Upper lobe of left lung (tissue), 6 donors: ENCODE measurements at regions not wholly inside any gene's neighbourhood (a gene's known extent, or its start where the extent isn't known, plus 50 kb on each side); places are given as distances from the start of the nearest gene placed in this dataset.

ENCODE experiments used
- ATAC-seq, 2 donors: fragments of 200-7000 bp; cut with Tn5 transposase; one replicate each; pipeline ENCODE4 v1.9.1; 2022; ENCODE audit warnings: mild to moderate bottlenecking in 2 of 2, moderate library complexity in 2 of 2; ENCODE audit not compliant: low FRiP score in 2 of 2
- DNase-seq, 2 donors: peaks; one replicate each; pipeline ENCODE4 v3.0.0-alpha.2; 2019 to 2020
- H3K27ac ChIP-seq, 4 donors: fragments of 200-600 bp; sonication (generic); one replicate each; pipeline ENCODE4 v1.5.1; 2016 to 2019
- H3K27me3 ChIP-seq, 4 donors: fragments of 200-600 bp; sonication (generic); one replicate each; pipeline ENCODE4 v1.5.1; 2017 to 2019
- H3K36me3 ChIP-seq, 4 donors: fragments of 200-600 bp; sonication (generic); one replicate each; pipeline ENCODE4 v1.5.1; 2016 to 2019
- H3K4me1 ChIP-seq, 4 donors: fragments of 200-600 bp; sonication (generic); one replicate each; pipeline ENCODE4 v1.5.1; 2018 to 2019
- H3K4me3 ChIP-seq, 4 donors: fragments of 200-600 bp; sonication (generic); one replicate each; pipeline ENCODE4 v1.5.1; 2017 to 2019; ENCODE audit warnings: mild to moderate bottlenecking in 2 of 4, moderate library complexity in 1 of 4
- H3K9me3 ChIP-seq, 4 donors: fragments of 200-600 bp; sonication (generic); one replicate each; pipeline ENCODE4 v1.5.1; 2018 to 2019
- EP300 ChIP-seq, 4 donors: sonication (generic); formaldehyde crosslinking; IDR thresholded peaks; one replicate each; pipeline ENCODE4 v1.5.1; 2017; ENCODE audit warnings: antibody characterized with exemption in 4 of 4, control low read depth in 2 of 4
- POLR2A ChIP-seq, 4 donors: fragments of 450-650 bp; IDR thresholded peaks; one replicate each; pipeline ENCODE4 v1.5.1; 2016 to 2017; ENCODE audit warnings: antibody characterized with exemption in 4 of 4, mild to moderate bottlenecking in 2 of 4
- POLR2AphosphoS5 ChIP-seq, 2 donors: sonication (generic); formaldehyde crosslinking; IDR thresholded peaks; one replicate each; pipeline ENCODE4 v1.5.1; 2017; ENCODE audit warnings: antibody characterized with exemption in 2 of 2
- WGBS, 2 donors: methylation state at CpG; one replicate each; pipeline ENCODE4 v1.1.5; 2017 to 2018; 5-methylcytosine and 5-hydroxymethylcytosine counted together
- TF ChIP-seq, protein P1 (sequence below), 6 experiments: fragments of 450-650 bp in 4 of 6; fragments of 200-600 bp in 2 of 6; sonication (generic) in 2 of 6; IDR thresholded peaks; one replicate each; pipeline ENCODE4 v1.5.1; 2016 to 2019; ENCODE audit warnings: antibody characterized with exemption in 6 of 6
- donor health status: DM: no; HTN: no; CAD: no; lungs with moderate emphysema.
- donor health status: DM: no; HTN: yes; CAD: no; lungs with severe emphysema.

DNA sequence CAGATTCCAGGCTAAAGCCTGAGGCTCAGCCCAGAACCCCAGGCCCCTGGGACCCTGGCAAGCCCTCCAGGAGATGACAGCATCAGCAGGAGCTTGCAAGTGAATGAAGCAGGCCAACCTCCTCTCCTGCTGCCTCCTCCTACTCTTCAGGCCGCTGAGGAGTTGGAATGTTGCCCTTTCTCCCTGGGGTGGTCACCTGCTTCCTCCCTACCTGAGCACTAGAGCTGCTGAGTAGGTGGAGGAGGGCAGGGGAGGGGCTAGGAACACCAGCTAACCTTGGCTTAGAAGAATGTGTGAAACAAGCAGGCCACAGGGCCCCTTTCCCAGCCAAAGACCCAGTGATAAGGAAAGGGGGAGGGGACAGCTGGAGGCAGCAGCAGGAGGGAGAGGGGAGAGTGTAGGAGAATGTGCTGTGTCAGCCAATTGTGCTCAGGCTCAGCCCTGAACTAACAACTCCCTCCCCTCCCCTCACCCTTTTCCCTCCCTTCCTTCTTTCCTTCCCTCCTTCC lies 58.0 kb downstream of the PJA1 start:
- H3K27ac ChIP-seq: no peak overlapping the region
- H3K36me3 ChIP-seq: no peaks in the 10 kb centered on the region
- ATAC-seq: peak in 1 of 2 donors; percentile 31
- TF ChIP-seq EP300 (IDR thresholded peaks at IDR 0.05) (no peak), POLR2A (IDR thresholded peaks at IDR 0.05) (no peak), POLR2AphosphoS5 (IDR thresholded peaks at IDR 0.05) (no peak)
- TF ChIP-seq, protein P1, sequence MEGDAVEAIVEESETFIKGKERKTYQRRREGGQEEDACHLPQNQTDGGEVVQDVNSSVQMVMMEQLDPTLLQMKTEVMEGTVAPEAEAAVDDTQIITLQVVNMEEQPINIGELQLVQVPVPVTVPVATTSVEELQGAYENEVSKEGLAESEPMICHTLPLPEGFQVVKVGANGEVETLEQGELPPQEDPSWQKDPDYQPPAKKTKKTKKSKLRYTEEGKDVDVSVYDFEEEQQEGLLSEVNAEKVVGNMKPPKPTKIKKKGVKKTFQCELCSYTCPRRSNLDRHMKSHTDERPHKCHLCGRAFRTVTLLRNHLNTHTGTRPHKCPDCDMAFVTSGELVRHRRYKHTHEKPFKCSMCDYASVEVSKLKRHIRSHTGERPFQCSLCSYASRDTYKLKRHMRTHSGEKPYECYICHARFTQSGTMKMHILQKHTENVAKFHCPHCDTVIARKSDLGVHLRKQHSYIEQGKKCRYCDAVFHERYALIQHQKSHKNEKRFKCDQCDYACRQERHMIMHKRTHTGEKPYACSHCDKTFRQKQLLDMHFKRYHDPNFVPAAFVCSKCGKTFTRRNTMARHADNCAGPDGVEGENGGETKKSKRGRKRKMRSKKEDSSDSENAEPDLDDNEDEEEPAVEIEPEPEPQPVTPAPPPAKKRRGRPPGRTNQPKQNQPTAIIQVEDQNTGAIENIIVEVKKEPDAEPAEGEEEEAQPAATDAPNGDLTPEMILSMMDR (IDR thresholded peaks at IDR 0.05): no peak
- H3K9me3 ChIP-seq: no peaks in the 10 kb centered on the region
- 22% methylated on average over 1 of the region's 1 CpG; no CpG with 5 or more reads in 1 of the 2 donors for whole genome bisulfite sequencing, 2 donors
- no peaks in the 10 kb centered on the region for H3K27me3 ChIP-seq
- peaks cover 0 to 10% (median 0%) of the 10 kb centered on the region in 4 donors for H3K4me1 ChIP-seq
- no peak overlapping the region for H3K4me3 ChIP-seq
- no peak for DNase-seq

DNA sequence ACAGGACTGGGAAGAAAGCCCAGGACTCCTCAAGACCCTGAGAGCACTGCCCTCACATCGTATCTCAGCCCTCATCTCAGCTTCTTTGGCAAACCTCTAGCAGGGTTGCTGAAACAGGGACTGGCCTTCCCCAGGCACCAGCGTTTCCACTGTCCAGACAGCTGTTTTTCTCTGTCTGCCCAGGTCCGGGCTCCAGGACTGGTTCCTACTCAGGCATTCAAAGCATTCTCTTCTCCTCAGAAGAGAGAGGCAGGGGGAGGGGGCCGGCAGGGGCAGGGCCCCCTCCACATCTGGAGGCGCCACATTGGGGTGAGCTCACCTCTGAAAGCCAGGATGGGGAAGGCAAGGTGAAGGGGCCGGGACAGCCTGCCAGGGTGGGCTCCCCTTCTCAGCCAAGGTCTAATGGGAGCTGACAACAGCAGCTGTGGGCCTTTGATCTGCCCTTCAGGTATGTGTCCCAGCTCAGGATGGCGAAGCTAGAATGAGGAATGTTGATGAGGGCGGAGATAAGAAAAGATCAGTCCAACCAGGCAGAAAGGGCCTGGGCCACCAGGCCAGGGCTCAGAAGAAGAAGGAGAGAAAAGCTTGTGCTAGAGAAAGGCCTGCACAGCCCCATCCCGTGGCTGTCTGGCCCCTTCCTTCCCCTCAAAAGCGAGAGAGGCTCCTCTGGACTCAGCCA lies 60.4 kb downstream of the PJA1 start:
- WGBS, 2 donors: 68 to 77% methylated on average over 6 to 10 of the region's 10 CpGs
- peaks cover 0 to 5% (median 0%) of the 10 kb centered on the region in 4 donors for H3K4me1 ChIP-seq
- no peaks in the 10 kb centered on the region for H3K36me3 ChIP-seq
- no peak for DNase-seq
- H3K27me3 ChIP-seq: no peaks in the 10 kb centered on the region
- no peak for ATAC-seq
- no peak for TF ChIP-seq POLR2A (IDR thresholded peaks at IDR 0.05)
- TF ChIP-seq EP300 (IDR thresholded peaks at IDR 0.05): no peak
- TF ChIP-seq POLR2AphosphoS5 (IDR thresholded peaks at IDR 0.05): no peak
- TF ChIP-seq, protein P1 (IDR thresholded peaks at IDR 0.05): no peak
- H3K4me3 ChIP-seq: no peak overlapping the region
- H3K27ac ChIP-seq: no peak overlapping the region
- H3K9me3 ChIP-seq: no peaks in the 10 kb centered on the region

DNA sequence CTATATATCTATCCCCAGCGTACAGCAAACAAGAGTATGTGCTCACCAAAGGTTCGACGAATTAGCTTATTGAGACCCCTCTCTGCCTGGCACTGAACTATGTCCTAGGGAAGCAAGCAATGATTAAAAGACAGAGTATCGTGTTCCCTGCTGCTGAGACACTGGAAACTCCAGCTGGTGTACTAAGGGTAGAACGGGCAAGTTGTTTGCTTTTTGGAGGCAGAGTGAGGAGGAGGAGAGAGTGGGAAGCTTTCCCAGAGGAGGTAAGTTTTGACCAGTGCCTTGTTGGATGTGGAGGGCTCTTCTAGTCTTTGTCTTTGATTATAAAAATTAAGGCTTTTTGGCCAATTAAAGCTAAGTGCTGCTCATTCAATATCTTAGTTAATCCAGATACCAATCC lies 61.7 kb downstream of the PJA1 start:
- Histone ChIP-seq H3K4me1 (no peaks in the 10 kb centered on the region), H3K27me3 (no peaks in the 10 kb centered on the region), H3K36me3 (no peaks in the 10 kb centered on the region), H3K4me3 (no peak overlapping the region), H3K27ac (no peak overlapping the region), H3K9me3 (no peaks in the 10 kb centered on the region)
- no peak for DNase-seq
- WGBS, 2 donors: 79% methylated on average over 5 of the region's 5 CpGs
- TF ChIP-seq, protein P1 (IDR thresholded peaks at IDR 0.05): no peak
- TF ChIP-seq EP300 (IDR thresholded peaks at IDR 0.05) (no peak), POLR2AphosphoS5 (IDR thresholded peaks at IDR 0.05) (no peak), POLR2A (IDR thresholded peaks at IDR 0.05) (no peak)
- no peak for ATAC-seq

DNA sequence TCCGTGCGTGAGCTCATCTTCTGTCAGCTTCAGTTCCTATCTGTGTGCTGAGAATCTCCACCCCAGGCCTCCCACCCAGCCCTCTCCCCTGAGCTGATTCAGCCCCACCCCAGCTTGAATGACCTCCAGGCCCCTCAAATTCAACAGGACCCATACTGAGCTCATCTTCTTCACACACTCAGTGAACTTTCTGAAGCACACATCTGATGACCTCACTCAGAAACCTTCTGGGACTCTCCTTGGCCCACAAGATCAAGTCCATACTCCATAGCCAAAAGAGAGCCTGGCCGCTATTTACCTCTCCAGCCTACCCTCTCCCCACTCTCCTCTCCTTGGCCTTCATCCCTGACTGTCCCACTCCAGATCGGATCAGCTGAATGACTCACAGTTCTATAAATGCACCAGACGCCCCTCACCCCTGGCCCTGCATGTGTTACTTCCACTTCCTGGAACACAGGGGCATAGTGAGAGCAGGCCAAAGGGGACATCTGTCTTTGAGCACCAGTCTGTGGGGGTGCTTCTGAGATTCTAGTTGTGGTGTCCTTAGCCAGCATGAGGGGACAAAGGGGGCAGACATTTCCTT lies 62.5 kb downstream of the PJA1 start:
- no peaks in the 10 kb centered on the region for H3K27me3 ChIP-seq
- no peak for DNase-seq
- H3K9me3 ChIP-seq: no peaks in the 10 kb centered on the region
- no peaks in the 10 kb centered on the region for H3K36me3 ChIP-seq
- 67 to 81% methylated on average over 4 to 5 of the region's 5 CpGs for WGBS, 2 donors
- H3K27ac ChIP-seq: no peak overlapping the region
- H3K4me1 ChIP-seq: no peaks in the 10 kb centered on the region
- no peak overlapping the region for H3K4me3 ChIP-seq
- no peak for TF ChIP-seq EP300 (IDR thresholded peaks at IDR 0.05)
- peak in 1 of 2 donors; percentile 84 for ATAC-seq

DNA sequence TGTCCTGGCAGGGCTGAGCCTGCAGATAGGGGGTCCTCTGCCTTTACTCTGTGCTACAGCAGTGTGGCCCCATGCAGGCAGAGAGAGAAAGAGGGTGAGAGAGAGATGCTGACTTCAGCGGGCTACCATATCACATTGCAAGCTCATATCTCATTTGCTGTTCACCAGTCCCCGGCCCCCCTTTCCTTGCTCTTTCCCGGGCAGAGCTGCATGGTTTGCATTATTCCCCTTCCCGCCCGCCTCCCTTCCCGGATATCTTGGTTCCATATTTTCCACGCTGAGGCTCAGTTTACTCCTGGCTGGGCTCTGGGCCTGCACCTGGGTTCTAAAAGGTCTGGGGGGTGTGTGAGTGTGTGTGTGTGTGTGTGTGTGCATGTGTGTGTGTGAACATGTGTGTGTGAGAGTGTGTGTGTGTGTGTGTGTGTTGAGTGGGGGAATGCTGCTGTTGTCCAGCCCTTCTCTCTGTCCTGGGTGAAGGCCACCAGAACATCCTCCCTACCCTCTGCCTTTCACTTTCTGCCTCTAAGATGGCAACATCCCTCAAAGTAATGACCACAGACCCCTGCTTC lies 63.5 kb downstream of the PJA1 start:
- no peak for TF ChIP-seq POLR2A (IDR thresholded peaks at IDR 0.05)
- TF ChIP-seq POLR2AphosphoS5 (IDR thresholded peaks at IDR 0.05): no peak
- TF ChIP-seq, protein P1 (IDR thresholded peaks at IDR 0.05): no peak
- TF ChIP-seq EP300 (IDR thresholded peaks at IDR 0.05): no peak
- H3K4me1 ChIP-seq: no peaks in the 10 kb centered on the region
- no peak for DNase-seq
- H3K27ac ChIP-seq: no peak overlapping the region
- no peaks in the 10 kb centered on the region for H3K27me3 ChIP-seq
- no peaks in the 10 kb centered on the region for H3K9me3 ChIP-seq
- no peak for ATAC-seq
- WGBS, 2 donors: 82 to 84% methylated on average over 5 to 7 of the region's 7 CpGs
- H3K4me3 ChIP-seq: no peak overlapping the region
- H3K36me3 ChIP-seq: no peaks in the 10 kb centered on the region
